SK-MEL-5 (cell line): ENCODE measurements at regions not wholly inside any gene's neighbourhood (a gene's known extent, or its start where the extent isn't known, plus 50 kb on each side); places are given as distances from the start of the nearest gene placed in this dataset.
"Not testable (repeated sequence)": the region's sequence is repeated elsewhere in the genome, so short reads cannot be mapped to it uniquely, and the experiment has no call there.

ENCODE experiments used
- DNase-seq: peaks from one replicate; pipeline ENCODE4 v3.0.0-alpha.2; 2016; ENCODE audit warnings: low read depth, low spot score
- in situ Hi-C: cut with HindIII; loops from 2 replicates; pipeline ENCODE4 v1.10.0; 2016; ENCODE audit warnings: low sequenced_read_pairs, high pct_unique_total_duplicates, low pct_unique_long_range_greater_than_20kb

DNA sequence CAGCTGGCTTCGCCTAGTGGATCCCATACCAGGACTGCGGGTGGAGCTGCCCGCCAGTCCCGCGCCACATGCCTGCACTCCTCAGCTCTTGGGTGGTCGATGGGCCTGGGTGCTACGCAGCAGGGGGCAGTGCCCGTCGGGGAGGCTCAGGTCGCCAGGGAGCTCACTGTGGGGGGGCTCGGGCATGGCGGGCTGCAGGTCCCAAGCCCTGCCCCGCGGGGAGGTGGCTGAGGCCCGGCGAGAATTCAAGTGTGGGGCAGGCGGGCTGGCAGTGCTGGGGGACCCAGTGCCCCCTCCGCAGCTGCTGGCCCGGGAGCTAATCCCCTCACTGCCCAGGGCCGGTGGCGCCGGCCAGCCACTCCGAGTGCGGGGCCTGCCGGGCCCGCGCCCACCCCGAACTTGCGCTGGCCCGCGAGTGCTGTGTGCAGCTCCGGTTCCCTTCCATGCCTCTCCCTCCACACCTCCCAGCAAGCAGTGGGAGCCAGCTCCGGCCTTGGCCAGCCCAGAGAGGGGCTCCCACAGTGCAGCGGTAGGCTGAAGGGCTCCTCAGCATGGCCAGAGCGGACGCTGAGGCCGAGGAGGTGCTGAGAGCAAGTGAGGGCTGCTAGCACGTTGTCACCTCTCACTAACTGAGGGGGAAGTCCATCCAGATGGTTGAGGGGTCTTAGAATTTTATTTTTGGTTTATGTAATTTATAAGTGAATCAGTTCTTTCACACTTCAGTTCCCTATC lies 85.2 kb upstream of the HMCN1 start:
- in situ Hi-C loops, result no loop called here
- DNase-seq, result no peak

DNA sequence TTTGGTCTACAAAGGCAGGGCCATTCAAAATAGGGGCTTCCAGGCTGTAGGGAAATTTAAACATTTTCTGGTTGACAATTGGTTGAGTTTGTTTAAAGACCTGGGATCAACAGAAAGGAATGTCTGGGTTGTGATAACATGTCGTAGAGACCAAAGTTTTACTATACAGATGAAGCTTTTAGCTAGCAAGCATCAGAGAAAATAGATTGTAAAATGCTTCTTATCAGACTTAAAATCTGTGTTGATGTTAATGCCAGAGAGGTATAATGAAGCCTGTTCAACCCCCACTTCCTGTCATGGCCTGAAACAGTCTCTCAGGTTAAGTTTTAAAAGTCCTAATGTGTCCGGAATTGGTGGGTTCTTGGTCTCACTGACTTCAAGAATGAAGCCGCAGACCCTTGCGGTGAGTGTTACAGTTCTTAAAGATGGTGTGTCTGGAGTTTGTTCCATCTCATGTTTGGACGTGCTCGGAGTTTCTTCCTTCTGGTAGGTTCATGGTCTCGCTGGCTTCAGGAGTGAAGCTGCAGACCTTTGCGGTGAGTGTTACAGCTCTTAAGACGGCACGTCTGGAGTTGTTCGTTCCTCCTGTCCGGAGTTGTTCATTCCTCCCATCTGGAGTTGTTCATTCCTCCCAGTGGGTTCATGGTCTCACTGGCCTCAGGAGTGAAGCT lies 86.5 kb upstream of the HMCN1 start:
- DNase-seq, in situ Hi-C loops: not testable (repeated sequence)

GRCh38 chr1:185646202-185646683 lies 87.9 kb upstream of the HMCN1 start:
- in situ Hi-C loops, result no loop called here

GRCh38 chr1:185645686-185646085 lies 88.5 kb upstream of the HMCN1 start:
- DNase-seq, result no peak
- in situ Hi-C loops, result no loop called here

More at GRCh38 chr1:185646202-185646683, 87.9 kb upstream of the HMCN1 start:
- DNase-seq, result peak; percentile 99

DNA sequence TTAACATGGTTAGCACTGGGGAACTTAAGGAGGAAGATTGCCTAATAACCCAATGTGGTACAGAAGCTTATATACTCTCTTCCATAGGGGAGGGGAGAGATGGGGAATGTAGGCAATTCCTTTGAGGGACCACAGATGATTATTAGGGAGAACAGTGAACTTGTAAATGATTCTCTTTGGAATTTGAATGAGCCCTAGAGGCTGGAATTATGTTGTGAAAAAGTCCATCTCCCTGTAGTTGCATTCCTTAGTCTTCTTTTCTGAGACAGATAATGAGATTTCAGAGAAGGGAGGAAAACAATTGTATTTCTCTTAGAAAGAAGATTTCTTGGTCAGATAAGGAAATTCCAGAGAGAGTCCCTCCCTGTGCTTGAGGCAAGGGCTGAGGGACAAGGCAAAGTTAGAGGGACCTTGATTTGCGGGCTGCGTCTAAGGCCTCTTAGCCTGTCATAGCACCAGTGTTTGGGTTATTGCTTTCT lies 89.0 kb upstream of the HMCN1 start:
- no peak for DNase-seq
- in situ Hi-C loops, result no loop called here

- in situ Hi-C loops, result no loop called here
- DNase-seq, result no peak
Measured at GRCh38 chr1:185644531-185644930, 89.7 kb upstream of the HMCN1 start.

DNA sequence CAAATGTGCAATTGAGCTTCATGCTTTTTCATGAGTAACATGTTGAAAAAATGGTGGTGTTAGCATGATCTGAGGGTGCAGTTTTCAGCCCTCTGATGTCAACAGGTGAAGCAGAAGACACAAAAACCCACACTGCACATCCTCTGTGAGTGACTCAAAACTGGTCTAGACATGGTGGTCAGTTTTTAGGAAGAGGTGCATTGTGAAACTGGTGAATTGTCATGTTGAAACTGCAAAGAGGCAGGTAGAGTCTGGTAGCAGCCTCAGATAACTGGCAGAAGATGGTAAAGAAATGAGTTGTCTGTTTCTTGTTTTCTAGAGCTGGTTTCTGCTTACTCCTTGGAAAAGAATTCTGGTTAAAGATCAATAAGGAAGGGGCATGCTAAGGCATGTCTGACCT lies 97.3 kb upstream of the HMCN1 start:
- in situ Hi-C loops, result no loop called here

DNA sequence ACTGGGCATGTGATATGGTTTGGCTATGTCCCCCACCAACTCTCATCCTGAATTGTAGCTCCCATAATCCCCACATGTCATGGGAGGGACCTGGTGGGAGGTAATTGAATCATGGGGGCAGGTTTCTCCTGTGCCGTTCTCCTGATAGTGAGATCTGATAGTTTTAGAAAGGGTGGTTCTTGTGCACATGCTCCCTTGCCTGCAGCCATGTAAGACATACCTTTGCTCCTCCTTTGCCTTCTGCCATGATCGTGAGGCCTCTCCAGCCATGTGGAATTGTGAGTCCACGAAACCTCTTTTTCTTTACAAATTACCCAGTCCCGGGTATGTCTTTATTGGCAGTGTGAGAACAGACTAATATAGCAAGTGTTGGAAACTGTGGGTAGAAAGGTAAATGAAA lies 99.5 kb upstream of the HMCN1 start:
- in situ Hi-C loops, result no loop called here
- DNase-seq, result no peak

More for the DNA sequence above, 97.3 kb upstream of the HMCN1 start:
- DNase-seq, result no peak

GRCh38 chr1:185632659-185633423 lies 101.3 kb upstream of the HMCN1 start:
- in situ Hi-C loops, result no loop called here
- no peak for DNase-seq

DNA sequence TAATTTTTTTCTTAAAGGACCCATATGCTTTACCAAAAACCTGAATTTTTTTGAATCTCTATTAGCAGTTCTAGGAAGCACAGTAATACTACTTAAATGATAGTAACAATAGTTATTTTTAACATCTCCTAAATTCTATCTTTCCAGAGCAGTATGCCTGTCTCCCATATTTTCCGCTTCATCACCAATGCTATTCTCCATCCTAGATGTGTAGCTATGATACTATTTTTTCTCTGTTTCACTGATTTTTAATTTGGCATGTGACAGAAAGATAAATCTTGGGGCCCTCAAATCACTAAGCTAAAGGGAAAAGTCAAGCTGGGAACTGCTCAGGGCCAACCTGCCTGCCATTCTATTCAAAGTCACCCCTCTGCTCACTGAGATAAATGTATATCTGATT lies 102.3 kb upstream of the HMCN1 start:
- no peak for DNase-seq
- in situ Hi-C loops, result no loop called here

- no peak for DNase-seq
- in situ Hi-C loops, result no loop called here
Measured at GRCh38 chr1:185627761-185628501, 106.3 kb upstream of the HMCN1 start.

DNA sequence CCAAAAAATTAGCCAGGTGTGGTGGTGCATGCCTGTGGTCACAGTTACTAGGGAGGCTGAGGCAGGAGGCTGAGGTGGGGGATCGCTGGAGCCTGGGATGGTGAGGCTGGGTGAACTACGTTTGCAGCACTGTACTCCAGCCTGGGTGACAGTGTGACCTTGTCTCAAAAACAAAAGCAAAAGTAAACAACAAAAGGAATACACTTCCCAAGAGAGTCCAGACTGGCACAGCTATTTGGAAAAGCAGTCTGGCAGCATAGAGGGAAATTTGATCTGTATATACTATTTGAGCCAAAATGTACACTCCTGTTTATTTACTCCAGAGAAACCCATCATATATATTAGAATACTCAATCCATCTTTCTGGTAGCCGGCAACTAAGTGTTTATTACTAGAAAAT lies 107.0 kb upstream of the HMCN1 start:
- in situ Hi-C loops, result no loop called here
- DNase-seq, result no peak

DNA sequence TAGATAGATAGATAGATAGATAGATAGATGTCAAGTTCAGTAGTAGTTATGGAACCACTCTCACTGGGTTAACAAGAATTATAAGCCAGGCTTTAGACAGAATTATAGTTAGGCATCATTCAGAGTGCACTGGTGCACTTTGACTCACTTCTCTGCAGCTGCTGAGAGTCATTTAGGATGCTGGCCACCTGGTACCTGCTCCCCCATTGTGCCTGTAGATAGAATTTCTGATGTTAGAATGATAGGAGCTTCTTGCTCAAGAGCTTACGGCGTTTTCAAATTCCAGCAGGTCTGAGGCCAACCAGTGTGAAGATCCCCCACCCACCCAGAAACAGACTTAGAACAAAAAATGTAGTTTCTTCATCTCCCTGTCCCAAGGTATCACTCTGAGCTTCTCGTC lies 107.8 kb upstream of the HMCN1 start:
- in situ Hi-C loops, result no loop called here

GRCh38 chr1:185610954-185611353 lies 123.2 kb upstream of the HMCN1 start:
- in situ Hi-C loops, result no loop called here
- no peak for DNase-seq

More for the DNA sequence above, 107.8 kb upstream of the HMCN1 start:
- DNase-seq, result no peak

GRCh38 chr1:185608177-185608576 lies 126.0 kb upstream of the HMCN1 start:
- DNase-seq, result no peak
- in situ Hi-C loops, result no loop called here

- in situ Hi-C loops, result no loop called here
- no peak for DNase-seq
Measured at GRCh38 chr1:185603158-185603557, 131.0 kb upstream of the HMCN1 start.

GRCh38 chr1:185601189-185601588 lies 133.0 kb upstream of the HMCN1 start:
- in situ Hi-C loops, result no loop called here
- DNase-seq, result no peak

GRCh38 chr1:185600641-185601040 lies 133.6 kb upstream of the HMCN1 start:
- in situ Hi-C loops, result no loop called here
- DNase-seq, result no peak
